HG03175 (cell line): ENCODE measurements at regions not wholly inside any gene's neighbourhood (a gene's known extent, or its start where the extent isn't known, plus 50 kb on each side); places are given as distances from the start of the nearest gene placed in this dataset.

Experiments
- ATAC-seq: cut with Tn5 transposase; IDR thresholded peaks from one replicate; pipeline ENCODE4 v1.9.1; 2021; ENCODE audit warnings: mild to moderate bottlenecking, moderate library complexity; ENCODE audit not compliant: unreplicated experiment

DNA sequence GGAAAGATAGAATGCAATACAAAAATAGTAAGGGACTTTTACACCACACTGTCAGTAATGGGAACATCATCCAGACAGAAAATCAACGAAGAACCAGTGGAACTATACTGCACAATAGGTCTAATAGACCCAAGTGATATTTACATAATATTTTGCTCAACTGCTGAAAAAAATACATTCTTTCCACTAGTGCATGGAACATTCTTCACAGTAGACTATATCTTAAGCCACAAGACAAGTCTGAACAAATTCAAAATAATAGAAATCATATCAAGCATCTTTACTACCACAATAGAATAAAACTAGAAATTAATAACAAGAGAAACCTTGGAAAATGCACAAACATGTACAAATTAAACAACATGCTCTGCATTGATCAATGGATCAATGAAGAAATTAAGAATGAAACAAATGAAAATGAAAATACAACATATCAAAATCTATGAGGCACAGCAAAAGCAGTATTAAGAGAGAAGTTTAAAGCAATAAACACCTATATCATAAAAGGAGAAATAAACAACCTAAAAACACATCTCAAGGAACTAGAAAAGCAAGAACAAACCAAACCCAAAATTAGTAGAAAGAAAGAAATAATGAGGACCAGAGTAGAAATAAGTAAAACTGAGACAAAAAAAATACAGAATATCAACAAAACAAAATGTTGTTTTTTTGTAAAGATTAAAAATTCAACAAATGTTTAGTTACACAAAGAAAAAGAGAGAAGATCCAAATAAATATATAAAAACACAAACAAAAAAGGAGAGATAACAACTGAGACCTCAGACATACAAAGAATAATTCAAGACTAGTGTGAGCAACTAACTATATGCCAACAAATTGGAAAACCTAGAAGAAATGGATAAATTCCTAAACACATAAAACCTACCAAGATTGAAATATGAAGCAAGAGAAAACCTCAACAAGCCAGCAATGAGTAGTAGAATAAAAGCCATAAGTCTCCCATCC is 51.5 kb upstream of the ANTXR2 start:
- no peak for ATAC-seq
